Neuronal stem cell (in vitro differentiated cells): ENCODE measurements at regions not wholly inside any gene's neighbourhood (a gene's known extent, or its start where the extent isn't known, plus 50 kb on each side); places are given as distances from the start of the nearest gene placed in this dataset.

ENCODE experiments used
- DNase-seq: peaks from one replicate; pipeline ENCODE4 v3.0.0-alpha.2; 2013; ENCODE audit warnings: low spot score
- H2AFZ ChIP-seq: one replicate; pipeline ENCODE4 v1.6.1; 2013; ENCODE audit warnings: mild to moderate bottlenecking, low read length, inconsistent platforms
- H2AK5ac ChIP-seq: 2 replicates; pipeline ENCODE4 v1.6.1; 2013; ENCODE audit warnings: low read depth, mild to moderate bottlenecking, inconsistent platforms, low read length, moderate library complexity, mixed read lengths
- H2BK120ac ChIP-seq: 2 replicates; pipeline ENCODE4 v1.6.1; 2013; ENCODE audit warnings: low read depth, mild to moderate bottlenecking, inconsistent platforms, low read length, moderate library complexity, mixed read lengths
- H2BK12ac ChIP-seq: one replicate; pipeline ENCODE4 v1.6.1; 2013; ENCODE audit warnings: low read length, inconsistent platforms
- H2BK15ac ChIP-seq: 2 replicates; pipeline ENCODE4 v1.6.1; 2013; ENCODE audit warnings: mild to moderate bottlenecking, low read length, inconsistent platforms, mixed read lengths
- H2BK5ac ChIP-seq: one replicate; pipeline ENCODE4 v1.6.1; 2013; ENCODE audit warnings: inconsistent platforms, mild to moderate bottlenecking, low read length, moderate library complexity
- H3K14ac ChIP-seq: one replicate; pipeline ENCODE4 v1.6.1; 2013; ENCODE audit warnings: low read length, inconsistent platforms
- H3K18ac ChIP-seq: 2 replicates; pipeline ENCODE4 v1.6.1; 2013; ENCODE audit warnings: low read length, inconsistent platforms
- H3K23ac ChIP-seq: 2 replicates; pipeline ENCODE4 v1.6.1; 2013; ENCODE audit warnings: low read depth, mild to moderate bottlenecking, mixed read lengths, low read length, inconsistent platforms; ENCODE audit not compliant: poor library complexity
- H3K27ac ChIP-seq: replicated peaks from 3 replicates; pipeline ENCODE4 v1.5.1; 2013; ENCODE audit warnings: low read length, inconsistent platforms
- H3K27me3 ChIP-seq, 3 experiments: 2 replicates each; pipeline ENCODE4 v1.6.1; 2013; ENCODE audit warnings: low read length in 3 of 3, mild to moderate bottlenecking in 2 of 3, inconsistent platforms in 1 of 3, low read depth in 1 of 3, mixed read lengths in 1 of 3, moderate library complexity in 1 of 3; ENCODE audit not compliant: control insufficient read depth in 3 of 3, insufficient read depth in 3 of 3
- H3K36me3 ChIP-seq, 2 donors: replicated peaks in 1 of 2; 2 replicates each; pipeline ENCODE4 v1.6.1; 2013; ENCODE audit warnings: low read length in 2 of 2; ENCODE audit not compliant: control insufficient read depth in 2 of 2, insufficient read depth in 2 of 2
- H3K4ac ChIP-seq: 2 replicates; pipeline ENCODE4 v1.6.1; 2013; ENCODE audit warnings: inconsistent platforms, mild to moderate bottlenecking, low read length, moderate library complexity
- H3K4me1 ChIP-seq, 2 donors: 1 replicate in 1 of 2; 2 replicates in 1 of 2; pipeline ENCODE4 v1.6.1; 2013; ENCODE audit warnings: low read length in 2 of 2, low read depth in 1 of 2; ENCODE audit not compliant: control insufficient read depth in 2 of 2, insufficient read depth in 1 of 2
- H3K4me2 ChIP-seq: one replicate; pipeline ENCODE4 v1.6.1; 2013; ENCODE audit warnings: mild to moderate bottlenecking, low read length, inconsistent platforms; ENCODE audit not compliant: insufficient read depth, poor library complexity, severe bottlenecking
- H3K4me3 ChIP-seq, 2 donors: 2 replicates each; pipeline ENCODE4 v1.5.1; 2013; ENCODE audit warnings: low read length in 2 of 2, mild to moderate bottlenecking in 2 of 2, inconsistent platforms in 1 of 2, moderate library complexity in 1 of 2
- H3K79me1 ChIP-seq: one replicate; pipeline ENCODE4 v1.6.1; 2013; ENCODE audit warnings: low read depth, mild to moderate bottlenecking, inconsistent platforms, low read length, moderate library complexity
- H3K9ac ChIP-seq: one replicate; pipeline ENCODE4 v1.6.1; 2013; ENCODE audit warnings: mild to moderate bottlenecking, low read depth, low read length, inconsistent platforms; ENCODE audit not compliant: poor library complexity
- H3K9me3 ChIP-seq, 2 donors: replicated peaks in 1 of 2; 2 replicates each; pipeline versions ENCODE3 to v1.6.1; 2013; ENCODE audit warnings: low read length in 2 of 2, mild to moderate bottlenecking in 2 of 2, inconsistent platforms in 1 of 2, low read depth in 1 of 2, mixed read lengths in 1 of 2, moderate library complexity in 1 of 2; ENCODE audit not compliant: control insufficient read depth in 2 of 2, insufficient read depth in 1 of 2
- H4K8ac ChIP-seq: one replicate; pipeline ENCODE4 v1.6.1; 2013; ENCODE audit warnings: low read depth, mild to moderate bottlenecking, inconsistent platforms, low read length, moderate library complexity
- H4K91ac ChIP-seq: one replicate; pipeline ENCODE4 v1.6.1; 2013; ENCODE audit warnings: low read length, low read depth, mild to moderate bottlenecking, inconsistent platforms; ENCODE audit not compliant: poor library complexity
- WGBS, 2 donors: extraction: QIAGEN DNeasy Blood & Tissue Kit; methylation state at CpG; one replicate each; pipeline ENCODE4 v1.1.7; 2013; ENCODE audit warnings: missing lambda C conversion rate in 2 of 2, mixed read lengths in 1 of 2; ENCODE audit not compliant: insufficient read length in 2 of 2, insufficient replicate concordance in 1 of 2; ENCODE audit errors: extremely low coverage in 2 of 2; 5-methylcytosine and 5-hydroxymethylcytosine counted together

DNA sequence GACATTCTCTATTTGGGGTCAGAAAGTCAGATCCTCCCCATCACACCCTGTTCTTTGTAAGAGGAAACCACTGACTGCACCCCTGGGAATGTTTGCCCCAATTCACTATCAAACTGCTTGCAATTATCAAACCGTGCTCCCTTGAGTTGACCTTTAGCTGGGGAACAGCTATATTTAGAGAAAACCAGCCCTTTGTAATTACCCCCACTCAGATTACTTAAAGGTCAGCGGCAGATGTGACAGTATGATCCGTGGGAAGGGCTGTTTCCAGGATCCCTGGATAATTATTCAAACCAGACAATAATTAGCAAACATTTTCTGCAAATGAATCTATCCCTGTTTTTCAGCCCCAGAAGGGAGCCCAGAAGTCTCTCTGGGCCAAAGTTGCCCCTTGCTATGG, 242.7 kb downstream of the RRAGC start:
- Histone ChIP-seq H3K14ac (no peak overlapping the region), H3K4me2 (no peak overlapping the region), H3K36me3 (no peaks in the 10 kb centered on the region), H3K23ac (no peak overlapping the region), H3K4me1 (peaks cover 0 to 31% of the 10 kb centered on the region in 2 donors), H3K18ac (no peak overlapping the region), H4K91ac (no peak overlapping the region), H2AK5ac (no peak overlapping the region), H3K4ac (no peak overlapping the region), H3K27me3 (peaks cover 0 to 2% (median 0%) of the 10 kb centered on the region in 3 experiments), H4K8ac (no peak overlapping the region), H2BK12ac (no peak overlapping the region), H3K79me1 (no peaks in the 10 kb centered on the region), H2BK15ac (no peak overlapping the region), H2AFZ (no peak overlapping the region), H3K9me3 (no peaks in the 10 kb centered on the region), H3K9ac (no peak overlapping the region), H2BK5ac (no peak overlapping the region), H3K4me3 (no peak overlapping the region), H2BK120ac (no peak overlapping the region), H3K27ac (peak overlapping the region; percentile 98)
- no peak for DNase-seq
- no CpG with 5 or more reads among the region's 3 CpGs for WGBS, 2 donors

DNA sequence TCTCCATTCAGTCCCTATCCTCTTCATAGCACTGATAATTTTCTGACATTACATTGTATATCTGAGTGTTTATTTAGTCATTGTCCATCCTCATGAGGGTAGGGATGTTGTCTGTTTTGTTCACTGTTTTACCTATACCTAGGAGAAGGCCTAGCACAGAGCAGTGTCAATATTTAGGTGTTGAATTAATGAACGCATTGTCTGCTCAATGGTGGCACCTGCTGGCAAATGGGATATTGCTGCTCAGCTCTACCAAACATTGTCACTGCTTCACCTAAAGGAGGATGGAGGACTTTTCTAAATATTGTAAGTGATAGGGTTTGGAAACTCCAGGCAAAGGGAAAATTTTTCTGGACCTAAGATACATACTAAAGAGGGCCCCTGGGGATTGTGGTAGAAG, 243.9 kb downstream of the RRAGC start:
- Histone ChIP-seq H3K79me1 (no peaks in the 10 kb centered on the region), H4K91ac (no peak overlapping the region), H3K27ac (peak overlapping the region; percentile 98), H2BK12ac (no peak overlapping the region), H3K36me3 (no peaks in the 10 kb centered on the region), H3K9ac (no peak overlapping the region), H3K23ac (no peak overlapping the region), H3K4me2 (no peak overlapping the region), H3K18ac (no peak overlapping the region), H3K4me1 (peaks cover 0 to 35% of the 10 kb centered on the region in 2 donors), H2BK5ac (no peak overlapping the region), H2AFZ (no peak overlapping the region), H3K14ac (no peak overlapping the region), H2BK15ac (no peak overlapping the region), H4K8ac (no peak overlapping the region), H3K4ac (no peak overlapping the region), H3K9me3 (no peaks in the 10 kb centered on the region), H3K27me3 (peaks cover 0 to 2% (median 0%) of the 10 kb centered on the region in 3 experiments), H2BK120ac (no peak overlapping the region), H3K4me3 (no peak overlapping the region), H2AK5ac (no peak overlapping the region)
- WGBS, 2 donors, result no CpG with 5 or more reads among the region's 1 CpG
- DNase-seq, result no peak

DNA sequence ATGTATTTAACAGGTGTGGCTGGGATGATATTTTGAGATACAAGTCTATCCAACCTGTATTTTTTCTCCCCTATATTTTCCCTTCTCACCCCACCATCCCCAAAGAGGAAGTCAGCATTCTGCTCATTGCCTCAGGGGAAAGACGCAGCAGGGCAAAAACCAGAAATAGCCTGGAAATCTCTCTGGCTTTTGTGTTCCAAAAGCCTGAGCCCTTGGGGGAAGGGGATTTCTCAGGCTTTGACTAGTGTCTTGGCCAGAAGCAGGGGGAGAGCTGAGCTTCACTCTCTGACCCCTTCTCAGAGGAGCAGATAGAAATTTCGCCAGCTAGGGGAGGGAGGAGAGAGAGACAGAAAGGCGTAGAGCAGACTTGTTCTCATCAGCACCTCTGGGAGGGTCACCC, 244.7 kb downstream of the RRAGC start:
- Histone ChIP-seq H3K4me2 (no peak overlapping the region), H4K8ac (no peak overlapping the region), H3K18ac (peak overlapping the region; percentile 48), H3K79me1 (no peaks in the 10 kb centered on the region), H2AK5ac (peak overlapping the region; percentile 50), H4K91ac (peak overlapping the region; percentile 30), H3K23ac (no peak overlapping the region), H2BK12ac (no peak overlapping the region), H3K9me3 (no peaks in the 10 kb centered on the region), H3K36me3 (no peaks in the 10 kb centered on the region), H3K4ac (no peak overlapping the region), H3K27ac (peak overlapping the region; percentile 98), H3K4me3 (no peak overlapping the region), H3K4me1 (peaks cover 0 to 35% of the 10 kb centered on the region in 2 donors), H3K27me3 (peaks cover 0 to 2% (median 0%) of the 10 kb centered on the region in 3 experiments), H2BK15ac (no peak overlapping the region), H2AFZ (no peak overlapping the region), H3K14ac (no peak overlapping the region), H3K9ac (no peak overlapping the region), H2BK5ac (peak overlapping the region; percentile 93), H2BK120ac (peak overlapping the region; percentile 62)
- WGBS, 2 donors, result no CpG with 5 or more reads among the region's 3 CpGs
- DNase-seq, result peak; percentile 39

GRCh38 chr1:38613996-38614395, 245.6 kb downstream of the RRAGC start:
- no peak overlapping the region for H4K8ac ChIP-seq
- no peak overlapping the region for H2AK5ac ChIP-seq
- WGBS, 2 donors, result no CpG with 5 or more reads among the region's 8 CpGs
- peak overlapping the region; percentile 98 for H3K27ac ChIP-seq
- H3K27me3 ChIP-seq, result peaks cover 0 to 2% (median 0%) of the 10 kb centered on the region in 3 experiments
- DNase-seq, result peak; percentile 87
- H2BK15ac ChIP-seq, result no peak overlapping the region
- no peak overlapping the region for H2BK120ac ChIP-seq
- H2BK12ac ChIP-seq, result no peak overlapping the region
- no peaks in the 10 kb centered on the region for H3K36me3 ChIP-seq
- H3K9me3 ChIP-seq, result no peaks in the 10 kb centered on the region
- H3K9ac ChIP-seq, result no peak overlapping the region
- peak overlapping the region; percentile 73 for H3K18ac ChIP-seq
- H3K4ac ChIP-seq, result no peak overlapping the region
- H3K79me1 ChIP-seq, result no peaks in the 10 kb centered on the region
- peaks cover 0 to 32% of the 10 kb centered on the region in 2 donors for H3K4me1 ChIP-seq
- H3K23ac ChIP-seq, result no peak overlapping the region
- H3K4me3 ChIP-seq, result peak overlapping the region in 1 of 2 donors; percentile 71
- peak overlapping the region; percentile 48 for H3K4me2 ChIP-seq
- H4K91ac ChIP-seq, result no peak overlapping the region
- H2AFZ ChIP-seq, result no peak overlapping the region
- H3K14ac ChIP-seq, result no peak overlapping the region
- H2BK5ac ChIP-seq, result peak overlapping the region; percentile 93
